Fibroblast of lung (primary cell): ENCODE measurements at regions not wholly inside any gene's neighbourhood (a gene's known extent, or its start where the extent isn't known, plus 50 kb on each side); places are given as distances from the start of the nearest gene placed in this dataset.

Experiments used
- DNase-seq, 2 donors: peaks; one replicate each; pipeline versions ENCODE4 v3.0.0 to v3.0.0-alpha.2; 2010; ENCODE audit warnings: low read depth in 2 of 2
- H2AFZ ChIP-seq: 2 replicates; pipeline ENCODE4 v1.5.1; 2012; ENCODE audit warnings: low read length, control low read depth, inconsistent platforms
- H3K27ac ChIP-seq: 2 replicates; pipeline ENCODE4 v1.5.1; 2011; ENCODE audit warnings: low read length, control low read depth; ENCODE audit not compliant: insufficient read depth
- H3K27me3 ChIP-seq: 2 replicates; pipeline ENCODE4 v1.5.1; 2011; ENCODE audit warnings: mild to moderate bottlenecking, low read length; ENCODE audit not compliant: control insufficient read depth, insufficient read depth
- H3K36me3 ChIP-seq: 2 replicates; pipeline ENCODE4 v1.5.1; 2011; ENCODE audit warnings: low read length; ENCODE audit not compliant: control insufficient read depth, insufficient read depth
- H3K4me1 ChIP-seq: 2 replicates; pipeline ENCODE4 v1.5.1; 2011; ENCODE audit warnings: low read length; ENCODE audit not compliant: control insufficient read depth, insufficient read depth; ENCODE audit errors: extremely low read depth
- H3K4me2 ChIP-seq: 2 replicates; pipeline ENCODE4 v1.5.1; 2011; ENCODE audit warnings: low read length, control low read depth; ENCODE audit not compliant: insufficient read depth; ENCODE audit errors: extremely low read depth
- H3K4me3 ChIP-seq, 4 experiments: fragments of 200-600 bp in 1 of 4; sonication (generic) in 1 of 4; replicated peaks in 1 of 4; 2 replicates each; pipeline ENCODE4 v1.5.1; 2011 to 2016; ENCODE audit warnings: low read length in 4 of 4, low read depth in 3 of 4, mild to moderate bottlenecking in 3 of 4, control low read depth in 2 of 4, inconsistent platforms in 1 of 4, mixed read lengths in 1 of 4; ENCODE audit not compliant: insufficient read depth in 1 of 4; ENCODE audit errors: control extremely low read depth in 1 of 4
- H3K79me2 ChIP-seq: 2 replicates; pipeline ENCODE4 v1.5.1; 2012; ENCODE audit warnings: mild to moderate bottlenecking, low read length, inconsistent platforms; ENCODE audit not compliant: control insufficient read depth, insufficient read depth
- H3K9ac ChIP-seq: 2 replicates; pipeline ENCODE4 v1.5.1; 2011; ENCODE audit warnings: mild to moderate bottlenecking, low read length, control low read depth; ENCODE audit not compliant: insufficient read depth
- H3K9me3 ChIP-seq: 2 replicates; pipeline ENCODE4 v1.5.1; 2012; ENCODE audit warnings: low read depth, low read length; ENCODE audit not compliant: control insufficient read depth, insufficient read depth
- H4K20me1 ChIP-seq: 2 replicates; pipeline ENCODE4 v1.5.1; 2011; ENCODE audit warnings: low read length; ENCODE audit not compliant: control insufficient read depth, insufficient read depth; ENCODE audit errors: extremely low read depth
- EZH2 ChIP-seq: IDR thresholded peaks from 2 replicates; pipeline ENCODE4 v1.5.1; 2012; ENCODE audit warnings: low read length, control low read depth, mild to moderate bottlenecking; ENCODE audit errors: missing control alignments
- TF ChIP-seq, protein P1 (sequence below), 2 donors: IDR thresholded peaks in 1 of 2; conservative IDR thresholded peaks in 1 of 2; 1 replicate in 1 of 2; 2 replicates in 1 of 2; pipeline ENCODE4 v1.5.1; 2011 to 2012; ENCODE audit warnings: low read length in 2 of 2, control low read depth in 1 of 2, inconsistent platforms in 1 of 2, low read depth in 1 of 2, mild to moderate bottlenecking in 1 of 2

- no peak overlapping the region for H3K9ac ChIP-seq
- TF ChIP-seq, protein P1, sequence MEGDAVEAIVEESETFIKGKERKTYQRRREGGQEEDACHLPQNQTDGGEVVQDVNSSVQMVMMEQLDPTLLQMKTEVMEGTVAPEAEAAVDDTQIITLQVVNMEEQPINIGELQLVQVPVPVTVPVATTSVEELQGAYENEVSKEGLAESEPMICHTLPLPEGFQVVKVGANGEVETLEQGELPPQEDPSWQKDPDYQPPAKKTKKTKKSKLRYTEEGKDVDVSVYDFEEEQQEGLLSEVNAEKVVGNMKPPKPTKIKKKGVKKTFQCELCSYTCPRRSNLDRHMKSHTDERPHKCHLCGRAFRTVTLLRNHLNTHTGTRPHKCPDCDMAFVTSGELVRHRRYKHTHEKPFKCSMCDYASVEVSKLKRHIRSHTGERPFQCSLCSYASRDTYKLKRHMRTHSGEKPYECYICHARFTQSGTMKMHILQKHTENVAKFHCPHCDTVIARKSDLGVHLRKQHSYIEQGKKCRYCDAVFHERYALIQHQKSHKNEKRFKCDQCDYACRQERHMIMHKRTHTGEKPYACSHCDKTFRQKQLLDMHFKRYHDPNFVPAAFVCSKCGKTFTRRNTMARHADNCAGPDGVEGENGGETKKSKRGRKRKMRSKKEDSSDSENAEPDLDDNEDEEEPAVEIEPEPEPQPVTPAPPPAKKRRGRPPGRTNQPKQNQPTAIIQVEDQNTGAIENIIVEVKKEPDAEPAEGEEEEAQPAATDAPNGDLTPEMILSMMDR (conservative IDR thresholded peaks at IDR 0.05 in 1 of 2, IDR thresholded peaks at IDR 0.05 in 1 of 2; ENCODE audit: low read depth in 1 of 2, low read length in 2 of 2), result no peak
- TF ChIP-seq EZH2, result no peak
Observed at GRCh38 chr6:4561078-4561435, 215.1 kb upstream of the CDYL start.

GRCh38 chr6:4560221-4561077 is 215.8 kb upstream of the CDYL start:
- Histone ChIP-seq H3K9me3 (no peaks in the 10 kb centered on the region), H3K27ac (no peak overlapping the region), H3K36me3 (no peaks in the 10 kb centered on the region), H3K4me2 (no peak overlapping the region), H2AFZ (no peak overlapping the region), H3K79me2 (no peaks in the 10 kb centered on the region), H3K4me3 (no peak overlapping the region), H4K20me1 (no peaks in the 10 kb centered on the region), H3K27me3 (no peaks in the 10 kb centered on the region), H3K9ac (no peak overlapping the region), H3K4me1 (no peaks in the 10 kb centered on the region)
- no peak for TF ChIP-seq EZH2
- TF ChIP-seq, protein P1 (conservative IDR thresholded peaks at IDR 0.05 in 1 of 2, IDR thresholded peaks at IDR 0.05 in 1 of 2; ENCODE audit: low read depth in 1 of 2, low read length in 2 of 2), result no peak
- DNase-seq, result no peak

More at GRCh38 chr6:4561078-4561435, 215.1 kb upstream of the CDYL start:
- no peak overlapping the region for H3K4me2 ChIP-seq
- no peaks in the 10 kb centered on the region for H3K36me3 ChIP-seq
- no peaks in the 10 kb centered on the region for H3K9me3 ChIP-seq
- no peak overlapping the region for H3K27ac ChIP-seq
- H3K79me2 ChIP-seq, result no peaks in the 10 kb centered on the region
- DNase-seq, result no peak
- H3K4me1 ChIP-seq, result no peaks in the 10 kb centered on the region
- no peak overlapping the region for H2AFZ ChIP-seq
- no peaks in the 10 kb centered on the region for H3K27me3 ChIP-seq
- no peaks in the 10 kb centered on the region for H4K20me1 ChIP-seq
- H3K4me3 ChIP-seq, result no peak overlapping the region

- no peak overlapping the region for H3K9ac ChIP-seq
- H3K9me3 ChIP-seq, result no peaks in the 10 kb centered on the region
- no peaks in the 10 kb centered on the region for H3K79me2 ChIP-seq
- H3K27me3 ChIP-seq, result no peaks in the 10 kb centered on the region
- no peak overlapping the region for H3K4me2 ChIP-seq
- no peak overlapping the region for H2AFZ ChIP-seq
- H3K4me1 ChIP-seq, result no peaks in the 10 kb centered on the region
- no peak for DNase-seq
- H3K4me3 ChIP-seq, result no peak overlapping the region
- H3K36me3 ChIP-seq, result no peaks in the 10 kb centered on the region
- no peak for TF ChIP-seq EZH2
- TF ChIP-seq, protein P1 (conservative IDR thresholded peaks at IDR 0.05 in 1 of 2, IDR thresholded peaks at IDR 0.05 in 1 of 2; ENCODE audit: low read depth in 1 of 2, low read length in 2 of 2), result no peak
- H4K20me1 ChIP-seq, result no peaks in the 10 kb centered on the region
- no peak overlapping the region for H3K27ac ChIP-seq
Observed at GRCh38 chr6:4559281-4559875, 216.8 kb upstream of the CDYL start.
